Fibroblast of lung (primary cell): ENCODE measurements at regions not wholly inside any gene's neighbourhood (a gene's known extent, or its start where the extent isn't known, plus 50 kb on each side); places are given as distances from the start of the nearest gene placed in this dataset.

ENCODE experiments used
- CTCF ChIP-seq, 2 donors: IDR thresholded peaks in 1 of 2; conservative IDR thresholded peaks in 1 of 2; 1 replicate in 1 of 2; 2 replicates in 1 of 2; pipeline ENCODE4 v1.5.1; 2011 to 2012; ENCODE audit warnings: low read length in 2 of 2, control low read depth in 1 of 2, inconsistent platforms in 1 of 2, low read depth in 1 of 2, mild to moderate bottlenecking in 1 of 2
- EZH2 ChIP-seq: IDR thresholded peaks from 2 replicates; pipeline ENCODE4 v1.5.1; 2012; ENCODE audit warnings: low read length, control low read depth, mild to moderate bottlenecking; ENCODE audit errors: missing control alignments

DNA sequence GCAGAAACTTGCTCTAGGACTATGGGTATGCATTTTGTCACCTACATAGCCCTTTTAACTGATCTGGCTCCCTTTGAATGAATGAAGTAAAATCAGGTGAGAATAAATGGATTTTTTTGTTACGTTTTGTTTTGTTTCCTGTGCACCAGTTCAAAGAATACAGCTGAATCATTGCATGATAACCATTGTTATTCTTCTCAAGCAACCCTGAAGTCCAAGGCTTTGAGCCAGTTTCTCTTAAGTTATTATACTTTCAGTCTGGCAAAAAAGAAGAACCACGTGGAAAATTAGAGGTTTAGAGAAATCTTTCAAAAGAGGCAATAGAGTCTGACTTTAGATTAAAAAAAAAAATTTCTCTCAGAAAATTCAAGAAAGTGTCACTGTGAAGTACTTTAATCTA is 398.6 kb upstream of the TECRL start:
- TF ChIP-seq CTCF (conservative IDR thresholded peaks at IDR 0.05 in 1 of 2, IDR thresholded peaks at IDR 0.05 in 1 of 2; ENCODE audit: low read depth in 1 of 2, low read length in 2 of 2) (no peak), EZH2 (no peak)
